GM06990 (cell line): ENCODE measurements at regions not wholly inside any gene's neighbourhood (a gene's known extent, or its start where the extent isn't known, plus 50 kb on each side); places are given as distances from the start of the nearest gene placed in this dataset.

Experiments
- DNase-seq: peaks from one replicate; pipeline ENCODE4 v3.0.0-alpha.2; 2011; ENCODE audit not compliant: insufficient read length; ENCODE audit errors: extremely low read depth
- H3K27me3 ChIP-seq: replicated peaks from 2 replicates; pipeline ENCODE4 v1.6.0; 2011; ENCODE audit warnings: low read length; ENCODE audit not compliant: control insufficient read depth, insufficient read depth
- H3K36me3 ChIP-seq: 2 replicates; pipeline ENCODE4 v1.5.1; 2011; ENCODE audit warnings: low read length; ENCODE audit not compliant: control insufficient read depth, insufficient read depth
- H3K4me3 ChIP-seq: replicated peaks from 2 replicates; pipeline ENCODE4 v1.5.1; 2011; ENCODE audit warnings: low read depth, mild to moderate bottlenecking, control low read depth, low read length
- TF ChIP-seq, protein P1 (sequence below): IDR thresholded peaks from 2 replicates; pipeline ENCODE4 v1.5.1; 2011; ENCODE audit warnings: low read length, control low read depth, mild to moderate bottlenecking, inconsistent platforms; ENCODE audit not compliant: insufficient read depth, poor library complexity, severe bottlenecking

DNA sequence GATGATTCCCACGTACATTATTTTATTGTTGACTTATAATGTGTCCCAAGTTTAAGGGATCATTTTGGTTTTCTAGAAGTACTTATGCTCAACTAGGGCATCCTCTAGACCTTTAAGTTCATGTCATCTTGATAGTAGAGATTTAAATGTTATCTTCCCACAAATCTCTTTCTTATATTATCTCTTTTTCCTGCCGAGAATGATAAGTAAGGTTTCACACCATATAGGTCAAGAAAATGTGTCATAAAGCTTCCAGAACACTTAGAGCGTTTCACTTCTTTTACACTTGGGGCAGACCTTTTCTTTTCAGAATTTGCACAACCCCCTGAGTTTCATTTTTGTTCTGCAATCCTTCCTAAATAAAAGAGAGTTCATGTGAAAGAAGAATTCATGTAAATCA lies 142.0 kb upstream of the CBLB start:
- H3K36me3 ChIP-seq: no peaks in the 10 kb centered on the region
- H3K4me3 ChIP-seq: no peak overlapping the region
- no peaks in the 10 kb centered on the region for H3K27me3 ChIP-seq
- TF ChIP-seq, protein P1, sequence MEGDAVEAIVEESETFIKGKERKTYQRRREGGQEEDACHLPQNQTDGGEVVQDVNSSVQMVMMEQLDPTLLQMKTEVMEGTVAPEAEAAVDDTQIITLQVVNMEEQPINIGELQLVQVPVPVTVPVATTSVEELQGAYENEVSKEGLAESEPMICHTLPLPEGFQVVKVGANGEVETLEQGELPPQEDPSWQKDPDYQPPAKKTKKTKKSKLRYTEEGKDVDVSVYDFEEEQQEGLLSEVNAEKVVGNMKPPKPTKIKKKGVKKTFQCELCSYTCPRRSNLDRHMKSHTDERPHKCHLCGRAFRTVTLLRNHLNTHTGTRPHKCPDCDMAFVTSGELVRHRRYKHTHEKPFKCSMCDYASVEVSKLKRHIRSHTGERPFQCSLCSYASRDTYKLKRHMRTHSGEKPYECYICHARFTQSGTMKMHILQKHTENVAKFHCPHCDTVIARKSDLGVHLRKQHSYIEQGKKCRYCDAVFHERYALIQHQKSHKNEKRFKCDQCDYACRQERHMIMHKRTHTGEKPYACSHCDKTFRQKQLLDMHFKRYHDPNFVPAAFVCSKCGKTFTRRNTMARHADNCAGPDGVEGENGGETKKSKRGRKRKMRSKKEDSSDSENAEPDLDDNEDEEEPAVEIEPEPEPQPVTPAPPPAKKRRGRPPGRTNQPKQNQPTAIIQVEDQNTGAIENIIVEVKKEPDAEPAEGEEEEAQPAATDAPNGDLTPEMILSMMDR: no peak
- DNase-seq: no peak

DNA sequence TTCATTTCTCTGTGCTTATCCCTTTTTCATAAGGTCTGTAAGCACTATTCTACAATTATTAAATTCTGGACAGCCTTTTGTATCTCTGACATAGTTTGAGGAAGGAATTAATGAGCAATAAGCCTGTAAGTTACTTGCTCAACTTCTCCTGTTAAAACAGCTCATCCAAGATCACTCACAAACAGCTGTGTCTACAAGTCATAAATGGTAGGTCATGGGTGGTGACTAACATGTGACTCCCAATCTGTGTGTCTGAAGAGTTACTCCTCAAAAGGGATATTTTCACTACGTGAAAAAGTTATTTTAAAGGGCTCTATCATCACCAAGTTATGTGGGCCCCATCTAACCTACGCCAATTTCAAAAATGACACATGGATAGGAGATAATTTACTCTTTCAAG lies 145.2 kb upstream of the CBLB start:
- DNase-seq: no peak
- Histone ChIP-seq H3K36me3 (no peaks in the 10 kb centered on the region), H3K4me3 (no peak overlapping the region), H3K27me3 (no peaks in the 10 kb centered on the region)
- TF ChIP-seq, protein P1: no peak

DNA sequence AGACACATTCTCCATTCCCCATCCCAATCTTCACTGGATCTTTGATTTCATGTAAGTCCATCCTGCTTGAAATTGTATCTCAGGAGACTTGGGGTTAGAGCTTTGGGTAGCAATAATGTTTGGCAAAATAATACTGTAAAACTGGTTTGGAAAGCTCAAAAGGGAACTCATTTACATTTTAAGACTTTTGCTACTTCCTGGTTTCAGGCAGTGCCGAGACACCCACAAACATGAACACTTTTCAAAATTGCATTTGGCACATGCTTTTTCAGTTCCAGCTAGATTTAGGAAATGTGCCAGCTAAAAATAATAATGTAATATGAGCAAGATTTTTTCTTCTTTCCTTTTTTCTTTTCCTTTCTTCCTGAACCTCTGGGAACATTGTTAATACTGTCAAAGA lies 145.7 kb upstream of the CBLB start:
- H3K27me3 ChIP-seq: no peaks in the 10 kb centered on the region
- no peaks in the 10 kb centered on the region for H3K36me3 ChIP-seq
- TF ChIP-seq, protein P1: no peak
- no peak for DNase-seq
- no peak overlapping the region for H3K4me3 ChIP-seq

DNA sequence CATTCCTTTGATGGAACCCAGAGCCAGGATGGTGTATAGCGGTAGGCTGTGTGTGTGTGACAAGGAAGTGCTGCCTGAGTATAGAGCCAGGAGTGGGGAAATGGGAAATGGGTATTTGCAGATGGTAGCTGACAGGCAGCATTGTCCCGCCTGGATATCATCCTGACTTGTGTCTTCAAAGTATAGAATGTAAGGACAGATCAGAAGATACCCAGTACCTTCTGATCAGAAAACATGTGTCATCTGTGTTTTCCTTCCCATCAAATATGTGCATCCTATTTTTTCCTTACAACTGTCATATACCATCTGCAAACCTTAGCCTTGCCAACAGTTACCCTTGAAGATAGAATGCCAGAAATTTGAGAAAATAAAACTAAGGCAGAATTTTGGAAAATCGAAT lies 146.2 kb upstream of the CBLB start:
- Histone ChIP-seq H3K36me3 (no peaks in the 10 kb centered on the region), H3K27me3 (no peaks in the 10 kb centered on the region), H3K4me3 (no peak overlapping the region)
- DNase-seq: no peak
- TF ChIP-seq, protein P1: no peak

DNA sequence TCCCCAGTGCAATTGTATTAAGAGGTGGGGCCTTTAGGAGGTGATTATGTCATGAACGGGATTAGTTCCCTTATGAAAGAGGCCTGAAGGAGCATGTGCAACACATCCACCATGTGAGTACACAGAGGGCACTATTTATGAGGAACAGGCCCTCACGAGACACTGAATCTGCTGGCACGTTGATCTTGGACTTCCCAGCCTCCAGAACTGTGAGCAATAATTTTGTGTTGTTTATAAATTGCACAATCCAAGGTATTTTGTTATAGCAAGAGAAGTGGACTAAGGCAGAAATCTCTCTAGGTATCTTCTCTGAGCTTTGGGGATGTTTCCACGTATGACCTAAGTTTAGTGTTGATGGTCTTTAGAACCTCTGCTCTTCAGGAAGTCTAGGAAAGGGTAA lies 149.3 kb upstream of the CBLB start:
- TF ChIP-seq, protein P1: no peak
- Histone ChIP-seq H3K27me3 (no peaks in the 10 kb centered on the region), H3K4me3 (no peak overlapping the region), H3K36me3 (no peaks in the 10 kb centered on the region)
- DNase-seq: no peak

DNA sequence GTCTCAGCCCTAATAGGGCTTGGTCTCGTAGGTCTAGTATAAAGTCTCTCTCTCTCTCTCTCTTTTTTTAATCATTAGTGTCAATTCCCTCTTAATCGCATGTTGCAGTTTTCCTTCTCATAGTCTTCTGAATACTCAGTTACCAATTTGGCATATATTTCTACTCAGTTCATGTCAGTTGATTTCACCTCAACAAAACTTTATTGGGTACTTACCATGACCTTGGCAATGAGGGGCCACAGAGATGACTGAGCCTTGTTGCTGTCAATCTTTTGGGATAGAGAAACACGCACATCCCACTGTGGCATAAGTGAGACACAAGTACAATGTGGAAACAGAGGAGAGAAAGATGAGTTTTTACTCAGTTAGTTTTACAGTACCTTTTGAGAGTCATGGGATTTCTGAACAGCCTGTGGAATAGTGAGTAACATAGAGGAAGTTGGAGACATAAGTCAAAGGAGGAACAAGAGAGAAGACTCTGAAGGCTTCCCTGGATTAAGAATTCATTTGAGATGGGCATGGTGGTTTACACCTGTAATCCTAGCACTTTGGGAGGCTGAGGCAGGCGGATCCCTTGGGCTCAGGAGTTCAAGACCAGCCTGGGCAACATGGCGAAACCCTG lies 150.2 kb upstream of the CBLB start:
- no peak for DNase-seq
- no peaks in the 10 kb centered on the region for H3K36me3 ChIP-seq
- TF ChIP-seq, protein P1: no peak
- no peak overlapping the region for H3K4me3 ChIP-seq
- H3K27me3 ChIP-seq: no peaks in the 10 kb centered on the region
